ENCODE measurements at regions not wholly inside any gene's neighbourhood (a gene's known extent, or its start where the extent isn't known, plus 50 kb on each side); places are given as distances from the start of the nearest gene placed in this dataset.

DNA sequence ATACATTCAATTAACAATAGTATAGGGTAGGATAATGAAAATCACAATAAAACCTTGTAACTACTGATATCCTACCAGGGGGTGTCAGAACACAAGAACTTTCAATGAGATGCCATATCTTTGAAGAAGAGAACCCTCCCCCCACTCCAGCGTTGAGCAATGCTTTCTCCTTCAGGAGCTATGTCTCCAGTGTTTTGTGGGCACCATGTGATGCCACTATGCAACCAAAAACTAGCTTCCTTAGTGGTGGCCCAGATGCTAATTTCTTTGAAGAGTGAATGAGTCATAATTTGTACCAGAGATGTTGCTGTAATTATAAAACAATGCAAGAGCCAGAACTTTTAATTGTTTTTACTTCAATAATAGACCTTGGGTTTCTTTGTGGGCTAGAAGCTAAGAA, 76.0 kb upstream of the ADO start:
- TF ChIP-seq, protein P1, sequence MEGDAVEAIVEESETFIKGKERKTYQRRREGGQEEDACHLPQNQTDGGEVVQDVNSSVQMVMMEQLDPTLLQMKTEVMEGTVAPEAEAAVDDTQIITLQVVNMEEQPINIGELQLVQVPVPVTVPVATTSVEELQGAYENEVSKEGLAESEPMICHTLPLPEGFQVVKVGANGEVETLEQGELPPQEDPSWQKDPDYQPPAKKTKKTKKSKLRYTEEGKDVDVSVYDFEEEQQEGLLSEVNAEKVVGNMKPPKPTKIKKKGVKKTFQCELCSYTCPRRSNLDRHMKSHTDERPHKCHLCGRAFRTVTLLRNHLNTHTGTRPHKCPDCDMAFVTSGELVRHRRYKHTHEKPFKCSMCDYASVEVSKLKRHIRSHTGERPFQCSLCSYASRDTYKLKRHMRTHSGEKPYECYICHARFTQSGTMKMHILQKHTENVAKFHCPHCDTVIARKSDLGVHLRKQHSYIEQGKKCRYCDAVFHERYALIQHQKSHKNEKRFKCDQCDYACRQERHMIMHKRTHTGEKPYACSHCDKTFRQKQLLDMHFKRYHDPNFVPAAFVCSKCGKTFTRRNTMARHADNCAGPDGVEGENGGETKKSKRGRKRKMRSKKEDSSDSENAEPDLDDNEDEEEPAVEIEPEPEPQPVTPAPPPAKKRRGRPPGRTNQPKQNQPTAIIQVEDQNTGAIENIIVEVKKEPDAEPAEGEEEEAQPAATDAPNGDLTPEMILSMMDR (IDR thresholded peaks at IDR 0.05; ENCODE audit: low read depth, low read length): no peak
- no peak for TF ChIP-seq EZH2phosphoT487 (IDR thresholded peaks at IDR 0.05; ENCODE audit: low read depth)
